Endothelial cell of umbilical vein (primary cell): ENCODE measurements at regions not wholly inside any gene's neighbourhood (a gene's known extent, or its start where the extent isn't known, plus 50 kb on each side); places are given as distances from the start of the nearest gene placed in this dataset.

Experiments used
- EZH2 ChIP-seq: IDR thresholded peaks from 2 replicates; pipeline ENCODE4 v1.6.1; 2012; ENCODE audit warnings: borderline replicate concordance, low read depth, mild to moderate bottlenecking, moderate library complexity, low read length, inconsistent platforms; ENCODE audit not compliant: severe bottlenecking
- MAX ChIP-seq: IDR thresholded peaks from 2 replicates; pipeline ENCODE4 v1.6.1; 2011; ENCODE audit not compliant: insufficient read depth, insufficient read length
- MYC ChIP-seq: IDR thresholded peaks from one replicate; pipeline ENCODE4 v1.6.1; 2011; ENCODE audit warnings: mild to moderate bottlenecking, low read depth, low read length
- POLR2AphosphoS5 ChIP-seq: IDR thresholded peaks from 2 replicates; pipeline ENCODE4 v1.6.1; 2012; ENCODE audit warnings: low read depth, mild to moderate bottlenecking, control low read depth, low read length, moderate library complexity; ENCODE audit not compliant: insufficient read depth
- TF ChIP-seq, protein P1 (sequence below), 2 donors: IDR thresholded peaks; 1 replicate in 1 of 2; 2 replicates in 1 of 2; pipeline ENCODE4 v1.5.1; 2011; ENCODE audit warnings: low read length in 2 of 2, mild to moderate bottlenecking in 2 of 2, moderate library complexity in 2 of 2, control low read depth in 1 of 2, inconsistent platforms in 1 of 2, low read depth in 1 of 2; ENCODE audit not compliant: insufficient read depth in 1 of 2; ENCODE audit errors: extremely low read depth in 1 of 2

GRCh38 chr4:123994917-123995316, 598.3 kb downstream of the SPRY1 start:
- TF ChIP-seq MYC (no peak), EZH2 (no peak), POLR2AphosphoS5 (no peak), MAX (no peak)
- TF ChIP-seq, protein P1, sequence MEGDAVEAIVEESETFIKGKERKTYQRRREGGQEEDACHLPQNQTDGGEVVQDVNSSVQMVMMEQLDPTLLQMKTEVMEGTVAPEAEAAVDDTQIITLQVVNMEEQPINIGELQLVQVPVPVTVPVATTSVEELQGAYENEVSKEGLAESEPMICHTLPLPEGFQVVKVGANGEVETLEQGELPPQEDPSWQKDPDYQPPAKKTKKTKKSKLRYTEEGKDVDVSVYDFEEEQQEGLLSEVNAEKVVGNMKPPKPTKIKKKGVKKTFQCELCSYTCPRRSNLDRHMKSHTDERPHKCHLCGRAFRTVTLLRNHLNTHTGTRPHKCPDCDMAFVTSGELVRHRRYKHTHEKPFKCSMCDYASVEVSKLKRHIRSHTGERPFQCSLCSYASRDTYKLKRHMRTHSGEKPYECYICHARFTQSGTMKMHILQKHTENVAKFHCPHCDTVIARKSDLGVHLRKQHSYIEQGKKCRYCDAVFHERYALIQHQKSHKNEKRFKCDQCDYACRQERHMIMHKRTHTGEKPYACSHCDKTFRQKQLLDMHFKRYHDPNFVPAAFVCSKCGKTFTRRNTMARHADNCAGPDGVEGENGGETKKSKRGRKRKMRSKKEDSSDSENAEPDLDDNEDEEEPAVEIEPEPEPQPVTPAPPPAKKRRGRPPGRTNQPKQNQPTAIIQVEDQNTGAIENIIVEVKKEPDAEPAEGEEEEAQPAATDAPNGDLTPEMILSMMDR (IDR thresholded peaks at IDR 0.05; ENCODE audit: extremely low read depth in 1 of 2, insufficient read depth in 1 of 2, low read depth in 1 of 2, low read length in 2 of 2) = peak in 1 of 2 donors; percentile 10
